ENCODE measurements at regions not wholly inside any gene's neighbourhood (a gene's known extent, or its start where the extent isn't known, plus 50 kb on each side); places are given as distances from the start of the nearest gene placed in this dataset.

- H3K27ac Mint-ChIP-seq = no peak overlapping the region
- ATAC-seq (ENCODE audit: low read depth) (no peak), DNase-seq (no peak)
- no peaks in the 10 kb centered on the region for H3K36me3 ChIP-seq (replicated peaks in 1 of 2; ENCODE audit: control extremely low read depth in 1 of 2, control insufficient read depth in 1 of 2, extremely low read depth in 1 of 2, insufficient read depth in 2 of 2, low read length in 1 of 2)
- POLR2A ChIA-PET = no interaction called here
- no peak overlapping the region for H2AFZ ChIP-seq (ENCODE audit: insufficient read depth, low read depth, low read length, poor library complexity, severe bottlenecking)
- intact Hi-C loops (cut with micrococcal nuclease) = no loop called here
- H3K27me3 Mint-ChIP-seq = peaks cover 2% of the 10 kb centered on the region
- H3K79me2 ChIP-seq (ENCODE audit: control insufficient read depth, insufficient read depth, low read length) = no peaks in the 10 kb centered on the region
- H3K4me3 ChIP-seq (ENCODE audit: control extremely low read depth in 1 of 5, extremely low read depth in 1 of 5, insufficient read depth in 1 of 5, low read depth in 2 of 5, low read length in 4 of 5) = no peak overlapping the region
- no peak overlapping the region for H3K9ac ChIP-seq (ENCODE audit: low read length)
- H3K27ac ChIP-seq (ENCODE audit: low read length in 2 of 2) = no peak overlapping the region
- no peaks in the 10 kb centered on the region for H4K20me1 ChIP-seq (ENCODE audit: control insufficient read depth, insufficient read depth, low read length, poor library complexity, severe bottlenecking)
- CTCF ChIA-PET = no interaction called here
- no peaks in the 10 kb centered on the region for H3K27me3 ChIP-seq (replicated peaks in 1 of 4; ENCODE audit: control extremely low read depth in 1 of 4, control insufficient read depth in 3 of 4, insufficient read depth in 4 of 4, low read length in 3 of 4)
- peaks cover 0 to 8% (median 0%) of the 10 kb centered on the region in 3 donors for H3K9me3 ChIP-seq (ENCODE audit: control extremely low read depth in 1 of 3, control insufficient read depth in 2 of 3, insufficient read depth in 1 of 3, low read length in 2 of 3)
- no peaks in the 10 kb centered on the region for H3K4me1 ChIP-seq (ENCODE audit: control insufficient read depth in 2 of 2, insufficient read depth in 2 of 2, low read length in 2 of 2)
- no peak overlapping the region for H3K4me2 ChIP-seq (replicated peaks; ENCODE audit: low read depth, low read length, poor library complexity, severe bottlenecking)
- no CpG with 5 or more reads among the region's 3 CpGs for WGBS (ENCODE audit: insufficient coverage)
- H3K4me3 Mint-ChIP-seq = no peak overlapping the region
- no peak for TF ChIP-seq CTCF (IDR thresholded peaks at IDR 0.05)
- no peak for TF ChIP-seq EZH2 (IDR thresholded peaks at IDR 0.05; ENCODE audit: borderline replicate concordance, insufficient read depth, low read depth, low read length, poor library complexity, severe bottlenecking)
- H3K4me1 Mint-ChIP-seq = no peaks in the 10 kb centered on the region
- peaks cover 3% of the 10 kb centered on the region for H3K9me3 Mint-ChIP-seq (ENCODE audit: insufficient read depth)
Measured at GRCh38 chr10:121306159-121306673, 292.0 kb downstream of the FGFR2 start.

GRCh38 chr10:121307411-121307980, 290.7 kb downstream of the FGFR2 start:
- Histone ChIP-seq H3K27me3 (replicated peaks in 1 of 4; ENCODE audit: control extremely low read depth in 1 of 4, control insufficient read depth in 3 of 4, insufficient read depth in 4 of 4, low read length in 3 of 4) (no peaks in the 10 kb centered on the region), H3K4me3 (ENCODE audit: control extremely low read depth in 1 of 5, extremely low read depth in 1 of 5, insufficient read depth in 1 of 5, low read depth in 2 of 5, low read length in 4 of 5) (no peak overlapping the region), H4K20me1 (ENCODE audit: control insufficient read depth, insufficient read depth, low read length, poor library complexity, severe bottlenecking) (no peaks in the 10 kb centered on the region), H3K9ac (ENCODE audit: low read length) (no peak overlapping the region), H3K79me2 (ENCODE audit: control insufficient read depth, insufficient read depth, low read length) (no peaks in the 10 kb centered on the region), H3K36me3 (replicated peaks in 1 of 2; ENCODE audit: control extremely low read depth in 1 of 2, control insufficient read depth in 1 of 2, extremely low read depth in 1 of 2, insufficient read depth in 2 of 2, low read length in 1 of 2) (no peaks in the 10 kb centered on the region), H2AFZ (ENCODE audit: insufficient read depth, low read depth, low read length, poor library complexity, severe bottlenecking) (no peak overlapping the region), H3K27ac (ENCODE audit: low read length in 2 of 2) (no peak overlapping the region), H3K4me1 (ENCODE audit: control insufficient read depth in 2 of 2, insufficient read depth in 2 of 2, low read length in 2 of 2) (no peaks in the 10 kb centered on the region), H3K9me3 (ENCODE audit: control extremely low read depth in 1 of 3, control insufficient read depth in 2 of 3, insufficient read depth in 1 of 3, low read length in 2 of 3) (peaks cover 0 to 8% (median 0%) of the 10 kb centered on the region in 3 donors), H3K4me2 (replicated peaks; ENCODE audit: low read depth, low read length, poor library complexity, severe bottlenecking) (no peak overlapping the region)
- DNase-seq (no peak), ATAC-seq (ENCODE audit: low read depth) (no peak)
- H3K4me3 Mint-ChIP-seq = no peak overlapping the region
- POLR2A ChIA-PET = no interaction called here
- H3K27ac Mint-ChIP-seq = no peak overlapping the region
- peaks cover 2% of the 10 kb centered on the region for H3K27me3 Mint-ChIP-seq
- CTCF ChIA-PET = no interaction called here
- intact Hi-C loops (cut with micrococcal nuclease) = no loop called here
- TF ChIP-seq EZH2 (IDR thresholded peaks at IDR 0.05; ENCODE audit: borderline replicate concordance, insufficient read depth, low read depth, low read length, poor library complexity, severe bottlenecking) (no peak), CTCF (IDR thresholded peaks at IDR 0.05) (no peak)
- H3K4me1 Mint-ChIP-seq = no peaks in the 10 kb centered on the region
- peaks cover 3% of the 10 kb centered on the region for H3K9me3 Mint-ChIP-seq (ENCODE audit: insufficient read depth)
- WGBS (ENCODE audit: insufficient coverage) = no CpG with 5 or more reads among the region's 3 CpGs

Measured in B cell (primary cell).